ENCODE measurements at regions not wholly inside any gene's neighbourhood (a gene's known extent, or its start where the extent isn't known, plus 50 kb on each side); places are given as distances from the start of the nearest gene placed in this dataset.
"Not testable (repeated sequence)": the region's sequence is repeated elsewhere in the genome, so short reads cannot be mapped to it uniquely, and the experiment has no call there.

DNA sequence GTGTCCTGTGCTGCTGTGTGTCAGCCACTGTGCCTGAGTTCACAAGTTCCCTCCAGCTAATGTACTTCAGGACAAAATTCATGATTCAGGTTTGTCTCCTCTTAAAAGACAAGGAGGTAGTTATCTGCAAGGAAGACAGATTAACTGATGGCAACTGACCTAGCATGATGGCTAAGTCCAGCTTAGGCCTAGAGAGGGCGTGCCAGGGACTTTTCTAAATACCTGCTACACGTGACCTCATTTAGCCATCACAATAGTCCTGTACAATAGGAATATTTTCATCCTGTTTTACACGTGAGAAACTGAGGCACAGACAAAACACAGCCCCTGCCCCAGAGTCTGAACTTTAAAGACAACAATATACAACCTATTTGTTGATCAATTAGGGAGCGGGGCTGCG lies 275.7 kb downstream of the XPNPEP1 start:
- Histone ChIP-seq H3K4me1 (ENCODE audit: control insufficient read depth, insufficient read depth, low read length) (no peaks in the 10 kb centered on the region), H3K36me3 (ENCODE audit: control insufficient read depth, insufficient read depth, low read length, severe bottlenecking) (no peaks in the 10 kb centered on the region), H3K27me3 (replicated peaks; ENCODE audit: control insufficient read depth, insufficient read depth, low read length) (no peaks in the 10 kb centered on the region), H3K4me3 (ENCODE audit: low read length) (no peak overlapping the region), H3K9ac (ENCODE audit: low read length) (no peak overlapping the region), H3K9me3 (ENCODE audit: control insufficient read depth, low read length) (no peaks in the 10 kb centered on the region)
- DNase-seq (ENCODE audit: low read depth) = no peak

GRCh38 chr10:109633846-109634245 lies 289.5 kb downstream of the XPNPEP1 start:
- Histone ChIP-seq H3K4me3 (ENCODE audit: low read length) (no peak overlapping the region), H3K9ac (ENCODE audit: low read length) (no peak overlapping the region), H3K27me3 (replicated peaks; ENCODE audit: control insufficient read depth, insufficient read depth, low read length) (no peaks in the 10 kb centered on the region), H3K9me3 (ENCODE audit: control insufficient read depth, low read length) (peaks cover 20% of the 10 kb centered on the region), H3K36me3 (ENCODE audit: control insufficient read depth, insufficient read depth, low read length, severe bottlenecking) (no peaks in the 10 kb centered on the region), H3K4me1 (ENCODE audit: control insufficient read depth, insufficient read depth, low read length) (no peaks in the 10 kb centered on the region)
- no peak for DNase-seq (ENCODE audit: low read depth)

DNA sequence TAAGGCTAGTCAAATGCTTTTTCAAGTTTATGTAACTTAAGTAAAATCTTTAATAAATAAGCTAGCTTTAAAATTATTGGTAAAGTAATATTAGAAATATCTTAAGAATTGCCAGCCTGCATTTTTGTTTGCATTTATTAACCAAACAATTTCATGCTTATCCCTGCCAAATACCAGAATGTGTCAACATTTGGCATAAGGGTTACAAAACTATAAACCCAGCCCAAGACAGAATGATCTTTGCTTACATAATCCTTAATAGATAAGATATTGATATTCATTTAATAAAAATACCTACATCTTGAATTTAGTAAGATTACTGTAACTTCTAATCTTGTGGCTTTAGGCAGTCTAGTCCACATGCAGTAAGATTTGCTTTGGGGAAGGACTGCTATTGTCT lies 290.3 kb downstream of the XPNPEP1 start:
- peaks cover 20% of the 10 kb centered on the region for H3K9me3 ChIP-seq (ENCODE audit: control insufficient read depth, low read length)
- H3K9ac ChIP-seq (ENCODE audit: low read length); H3K4me3 ChIP-seq (ENCODE audit: low read length); H3K27me3 ChIP-seq (replicated peaks; ENCODE audit: control insufficient read depth, insufficient read depth, low read length); H3K4me1 ChIP-seq (ENCODE audit: control insufficient read depth, insufficient read depth, low read length); H3K36me3 ChIP-seq (ENCODE audit: control insufficient read depth, insufficient read depth, low read length, severe bottlenecking); DNase-seq (ENCODE audit: low read depth): not testable (repeated sequence)

DNA sequence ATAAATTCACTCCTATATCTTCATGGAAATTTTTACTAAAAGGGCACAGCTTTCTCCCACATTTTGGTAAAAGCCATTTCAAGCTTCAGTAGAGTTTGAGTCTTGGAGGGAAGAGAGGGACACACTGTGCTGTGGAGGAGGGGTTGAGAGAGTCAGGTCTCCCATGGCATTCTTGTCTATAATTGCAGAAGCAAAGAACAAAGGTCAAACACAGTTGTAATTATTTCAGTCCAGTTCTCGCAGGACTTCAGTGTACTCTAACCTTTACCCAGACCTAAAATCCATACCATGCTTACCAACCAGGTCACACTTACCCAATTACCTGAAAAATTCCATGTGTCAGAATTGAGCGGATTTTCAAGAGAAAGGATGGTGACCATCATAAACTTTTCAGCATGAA lies 298.4 kb downstream of the XPNPEP1 start:
- DNase-seq (ENCODE audit: low read depth) = no peak
- no peak overlapping the region for H3K4me3 ChIP-seq (ENCODE audit: low read length)
- H3K9ac ChIP-seq (ENCODE audit: low read length) = no peak overlapping the region
- H3K27me3 ChIP-seq (replicated peaks; ENCODE audit: control insufficient read depth, insufficient read depth, low read length) = no peaks in the 10 kb centered on the region
- no peaks in the 10 kb centered on the region for H3K4me1 ChIP-seq (ENCODE audit: control insufficient read depth, insufficient read depth, low read length)
- H3K36me3 ChIP-seq (ENCODE audit: control insufficient read depth, insufficient read depth, low read length, severe bottlenecking) = no peaks in the 10 kb centered on the region
- H3K9me3 ChIP-seq (ENCODE audit: control insufficient read depth, low read length) = no peaks in the 10 kb centered on the region

DNA sequence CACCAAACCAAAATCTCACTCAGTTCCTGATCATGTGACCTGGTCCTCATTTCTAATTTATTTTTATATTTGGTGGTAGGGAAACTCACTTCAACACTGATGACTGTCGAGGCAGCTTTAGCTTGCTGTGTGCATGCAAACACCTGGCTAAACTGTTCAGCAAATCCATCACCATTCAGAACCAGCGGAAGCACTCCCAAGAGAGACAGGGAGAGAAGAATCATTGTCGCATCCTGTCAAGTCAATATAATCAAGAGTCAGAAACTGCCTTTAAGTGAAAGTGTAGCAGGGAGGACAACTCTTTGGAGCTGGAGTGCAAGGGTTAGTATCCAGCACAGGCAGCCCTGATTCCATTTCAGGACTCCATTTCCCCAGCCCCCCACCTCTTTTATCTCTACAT lies 300.7 kb downstream of the XPNPEP1 start:
- H3K9me3 ChIP-seq (ENCODE audit: control insufficient read depth, low read length) = no peaks in the 10 kb centered on the region
- no peaks in the 10 kb centered on the region for H3K36me3 ChIP-seq (ENCODE audit: control insufficient read depth, insufficient read depth, low read length, severe bottlenecking)
- no peak overlapping the region for H3K9ac ChIP-seq (ENCODE audit: low read length)
- H3K4me1 ChIP-seq (ENCODE audit: control insufficient read depth, insufficient read depth, low read length) = no peaks in the 10 kb centered on the region
- no peak overlapping the region for H3K4me3 ChIP-seq (ENCODE audit: low read length)
- no peaks in the 10 kb centered on the region for H3K27me3 ChIP-seq (replicated peaks; ENCODE audit: control insufficient read depth, insufficient read depth, low read length)
- DNase-seq (ENCODE audit: low read depth) = no peak

- Histone ChIP-seq H3K9ac (ENCODE audit: low read length) (no peak overlapping the region), H3K36me3 (ENCODE audit: control insufficient read depth, insufficient read depth, low read length, severe bottlenecking) (no peaks in the 10 kb centered on the region), H3K4me3 (ENCODE audit: low read length) (no peak overlapping the region), H3K27me3 (replicated peaks; ENCODE audit: control insufficient read depth, insufficient read depth, low read length) (no peaks in the 10 kb centered on the region), H3K4me1 (ENCODE audit: control insufficient read depth, insufficient read depth, low read length) (no peaks in the 10 kb centered on the region), H3K9me3 (ENCODE audit: control insufficient read depth, low read length) (no peaks in the 10 kb centered on the region)
- no peak for DNase-seq (ENCODE audit: low read depth)
These were observed 302.9 kb downstream of the XPNPEP1 start for GRCh38 chr10:109620396-109620795.

- H3K4me3 ChIP-seq (ENCODE audit: low read length) = no peak overlapping the region
- H3K9ac ChIP-seq (ENCODE audit: low read length) = no peak overlapping the region
- no peaks in the 10 kb centered on the region for H3K9me3 ChIP-seq (ENCODE audit: control insufficient read depth, low read length)
These were observed 303.4 kb downstream of the XPNPEP1 start for GRCh38 chr10:109619914-109620313.

DNA sequence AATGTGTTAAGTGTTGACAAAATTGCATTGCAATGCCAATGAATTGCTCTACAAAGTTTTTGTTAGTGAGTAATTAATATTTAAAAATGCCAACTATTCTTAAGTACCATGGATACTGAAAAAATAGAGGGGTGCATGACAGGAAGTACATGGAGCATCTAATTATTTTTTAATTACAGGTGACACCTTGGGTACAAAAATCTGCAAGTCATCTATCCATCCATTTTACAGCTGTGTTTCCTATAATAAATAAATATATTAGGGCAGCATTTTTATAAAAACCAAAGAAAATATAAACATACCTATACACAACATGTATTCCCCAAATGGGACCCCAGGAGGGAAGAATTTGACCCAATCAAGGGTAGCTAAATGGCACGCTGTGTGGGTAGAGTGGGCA lies 304.6 kb downstream of the XPNPEP1 start:
- H3K27me3 ChIP-seq (replicated peaks; ENCODE audit: control insufficient read depth, insufficient read depth, low read length) = no peaks in the 10 kb centered on the region
- H3K9me3 ChIP-seq (ENCODE audit: control insufficient read depth, low read length) = no peaks in the 10 kb centered on the region
- H3K36me3 ChIP-seq (ENCODE audit: control insufficient read depth, insufficient read depth, low read length, severe bottlenecking) = no peaks in the 10 kb centered on the region
- DNase-seq (ENCODE audit: low read depth) = no peak
- no peak overlapping the region for H3K4me3 ChIP-seq (ENCODE audit: low read length)
- H3K9ac ChIP-seq (ENCODE audit: low read length) = no peak overlapping the region
- no peaks in the 10 kb centered on the region for H3K4me1 ChIP-seq (ENCODE audit: control insufficient read depth, insufficient read depth, low read length)

More at GRCh38 chr10:109619914-109620313, 303.4 kb downstream of the XPNPEP1 start:
- H3K4me1 ChIP-seq (ENCODE audit: control insufficient read depth, insufficient read depth, low read length) = no peaks in the 10 kb centered on the region
- H3K36me3 ChIP-seq (ENCODE audit: control insufficient read depth, insufficient read depth, low read length, severe bottlenecking) = no peaks in the 10 kb centered on the region
- no peaks in the 10 kb centered on the region for H3K27me3 ChIP-seq (replicated peaks; ENCODE audit: control insufficient read depth, insufficient read depth, low read length)
- no peak for DNase-seq (ENCODE audit: low read depth)

DNA sequence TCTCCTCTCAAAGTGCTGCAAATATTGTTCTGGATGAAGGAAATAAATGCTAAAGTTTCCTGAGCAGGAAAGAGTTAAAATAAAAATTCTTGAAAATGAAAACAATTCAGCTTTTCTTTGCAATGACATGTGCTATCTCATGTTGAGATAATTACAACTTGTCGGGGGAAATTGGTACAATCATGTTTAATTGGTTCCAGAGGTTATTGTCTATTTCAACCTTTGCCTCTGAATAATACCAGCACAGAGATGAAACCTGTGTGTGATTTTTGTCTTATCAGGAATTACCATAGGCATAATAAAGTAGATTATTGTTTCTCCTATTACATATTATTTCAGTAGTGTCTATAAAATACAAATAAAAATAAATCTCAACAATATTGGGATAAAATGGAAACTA lies 305.0 kb downstream of the XPNPEP1 start:
- H3K9me3 ChIP-seq (ENCODE audit: control insufficient read depth, low read length) = no peaks in the 10 kb centered on the region
- H3K4me1 ChIP-seq (ENCODE audit: control insufficient read depth, insufficient read depth, low read length) = no peaks in the 10 kb centered on the region
- H3K4me3 ChIP-seq (ENCODE audit: low read length) = no peak overlapping the region
- no peak for DNase-seq (ENCODE audit: low read depth)
- no peaks in the 10 kb centered on the region for H3K27me3 ChIP-seq (replicated peaks; ENCODE audit: control insufficient read depth, insufficient read depth, low read length)
- no peak overlapping the region for H3K9ac ChIP-seq (ENCODE audit: low read length)
- H3K36me3 ChIP-seq (ENCODE audit: control insufficient read depth, insufficient read depth, low read length, severe bottlenecking) = no peaks in the 10 kb centered on the region

DNA sequence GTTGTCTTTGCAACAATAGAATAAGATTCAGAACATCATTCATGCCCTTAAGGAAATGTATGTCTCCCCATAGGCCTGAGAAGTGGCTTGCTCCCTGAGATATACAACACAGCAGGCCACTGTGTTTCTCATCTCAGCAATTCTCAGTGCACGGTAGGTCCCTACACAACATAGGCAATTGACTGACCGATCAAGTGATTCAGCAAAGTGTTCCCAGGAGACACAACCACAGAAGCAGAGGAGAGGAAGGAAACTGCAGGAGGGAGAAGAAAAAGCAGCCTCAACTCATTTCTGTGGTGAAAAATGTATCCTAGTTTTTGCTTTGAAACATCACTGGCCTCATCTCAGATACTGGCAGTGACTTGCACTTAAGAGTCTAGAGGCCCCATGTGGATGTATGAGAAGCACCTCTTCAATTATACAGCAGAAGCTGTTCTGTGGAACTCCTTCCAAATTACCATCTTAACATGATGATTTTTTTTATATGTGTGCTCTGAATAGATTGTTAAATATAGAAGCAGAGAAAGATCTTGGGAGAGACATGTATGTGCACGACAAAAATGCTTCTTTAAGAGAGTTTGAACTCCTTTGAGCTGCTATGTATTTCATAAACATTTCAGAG lies 306.8 kb downstream of the XPNPEP1 start:
- no peak for DNase-seq (ENCODE audit: low read depth)
- H3K9me3 ChIP-seq (ENCODE audit: control insufficient read depth, low read length) = no peaks in the 10 kb centered on the region

GRCh38 chr10:109595356-109595755 lies 328.0 kb downstream of the XPNPEP1 start:
- not testable (repeated sequence) for H3K4me1 ChIP-seq (ENCODE audit: control insufficient read depth, insufficient read depth, low read length); H3K9ac ChIP-seq (ENCODE audit: low read length); H3K9me3 ChIP-seq (ENCODE audit: control insufficient read depth, low read length); DNase-seq (ENCODE audit: low read depth); H3K36me3 ChIP-seq (ENCODE audit: control insufficient read depth, insufficient read depth, low read length, severe bottlenecking); H3K4me3 ChIP-seq (ENCODE audit: low read length); H3K27me3 ChIP-seq (replicated peaks; ENCODE audit: control insufficient read depth, insufficient read depth, low read length)

More for the DNA sequence above, 306.8 kb downstream of the XPNPEP1 start:
- Histone ChIP-seq H3K4me1 (ENCODE audit: control insufficient read depth, insufficient read depth, low read length) (no peaks in the 10 kb centered on the region), H3K4me3 (ENCODE audit: low read length) (no peak overlapping the region), H3K36me3 (ENCODE audit: control insufficient read depth, insufficient read depth, low read length, severe bottlenecking) (no peaks in the 10 kb centered on the region), H3K27me3 (replicated peaks; ENCODE audit: control insufficient read depth, insufficient read depth, low read length) (no peaks in the 10 kb centered on the region), H3K9ac (ENCODE audit: low read length) (no peak overlapping the region)

DNA sequence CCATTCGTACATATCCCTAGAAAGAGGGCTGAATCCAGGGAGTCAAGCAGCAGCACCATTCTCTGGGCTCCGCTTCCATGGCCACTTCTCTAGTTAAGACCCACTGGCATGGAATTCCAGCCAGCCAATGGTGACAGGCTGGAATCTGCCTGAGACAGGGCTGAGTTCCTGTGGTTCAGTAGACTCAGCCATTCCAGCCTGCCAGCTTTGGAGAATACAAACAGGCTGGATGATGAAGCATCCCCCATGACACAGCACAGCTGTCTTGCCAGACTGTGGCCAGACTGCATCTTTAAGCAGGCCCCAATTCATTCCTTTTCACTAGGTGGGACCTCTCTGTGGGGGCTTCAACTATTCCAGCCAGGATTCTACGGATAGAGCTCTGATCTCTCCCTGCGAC lies 329.6 kb downstream of the XPNPEP1 start:
- DNase-seq (ENCODE audit: low read depth) = no peak

More for the DNA sequence above, 329.6 kb downstream of the XPNPEP1 start:
- H3K27me3 ChIP-seq (replicated peaks; ENCODE audit: control insufficient read depth, insufficient read depth, low read length) = no peaks in the 10 kb centered on the region
- H3K9me3 ChIP-seq (ENCODE audit: control insufficient read depth, low read length) = no peaks in the 10 kb centered on the region
- no peaks in the 10 kb centered on the region for H3K36me3 ChIP-seq (ENCODE audit: control insufficient read depth, insufficient read depth, low read length, severe bottlenecking)
- H3K4me1 ChIP-seq (ENCODE audit: control insufficient read depth, insufficient read depth, low read length) = no peaks in the 10 kb centered on the region
- H3K9ac ChIP-seq (ENCODE audit: low read length) = no peak overlapping the region
- no peak overlapping the region for H3K4me3 ChIP-seq (ENCODE audit: low read length)

Data from adipocyte (in vitro differentiated cells).